SK-N-MC (cell line): ENCODE measurements at regions not wholly inside any gene's neighbourhood (a gene's known extent, or its start where the extent isn't known, plus 50 kb on each side); places are given as distances from the start of the nearest gene placed in this dataset.

Experiments used
- EZH2 ChIP-seq: fragments of 200-600 bp; sonication (generic); IDR thresholded peaks from one replicate; pipeline ENCODE4 v1.6.1; 2017; ENCODE audit warnings: antibody characterized with exemption
- FOXP2 ChIP-seq: optimal IDR thresholded peaks from 2 replicates; pipeline ENCODE3; 2011; ENCODE audit warnings: mild to moderate bottlenecking, moderate library complexity; ENCODE audit not compliant: insufficient read depth; ENCODE audit errors: extremely low read length, control extremely low read depth
- POLR2AphosphoS5 ChIP-seq: IDR thresholded peaks from 2 replicates; pipeline ENCODE4 v1.6.1; 2012; ENCODE audit warnings: mild to moderate bottlenecking, low read depth, low read length, borderline replicate concordance

DNA sequence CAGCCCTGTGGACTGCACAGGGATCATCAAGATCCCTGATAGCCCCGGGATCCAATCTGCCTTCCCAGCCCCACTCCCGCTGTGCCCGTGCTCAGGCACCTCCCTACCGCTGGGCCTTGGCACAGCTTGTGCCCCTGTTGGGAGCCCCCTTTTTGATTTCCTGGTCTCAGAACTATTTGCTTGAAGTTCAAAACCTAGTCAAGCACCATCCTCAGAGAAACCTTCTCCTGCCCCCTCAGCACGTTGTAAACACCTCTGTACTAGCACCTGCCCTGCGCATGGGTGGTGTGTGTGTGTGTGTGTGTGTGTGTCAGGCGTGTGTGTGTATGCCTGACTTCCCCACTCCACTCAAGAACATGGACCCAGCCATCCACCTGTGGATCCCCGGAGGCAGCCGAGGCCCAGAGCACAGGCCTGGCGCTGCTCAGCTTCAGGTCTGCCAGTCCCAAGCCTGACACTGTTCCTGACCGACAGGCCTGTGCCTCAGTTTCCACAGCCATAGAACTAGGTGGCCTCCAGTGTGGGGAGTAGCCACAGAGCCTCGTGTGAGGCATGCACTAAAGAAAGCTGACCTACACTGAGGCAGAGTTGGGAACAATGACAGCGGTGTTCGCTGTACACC is 65.5 kb downstream of the ADRA2C start:
- TF ChIP-seq EZH2 (no peak), FOXP2 (no peak), POLR2AphosphoS5 (no peak)
